GM18499 (cell line): ENCODE measurements at regions not wholly inside any gene's neighbourhood (a gene's known extent, or its start where the extent isn't known, plus 50 kb on each side); places are given as distances from the start of the nearest gene placed in this dataset.
"Not testable (repeated sequence)": the region's sequence is repeated elsewhere in the genome, so short reads cannot be mapped to it uniquely, and the experiment has no call there.

Experiments used
- ATAC-seq: cut with Tn5 transposase; IDR thresholded peaks from one replicate; pipeline ENCODE4 v1.9.1; 2021; ENCODE audit warnings: moderate number of reproducible peaks; ENCODE audit not compliant: insufficient read depth, unreplicated experiment

- no peak for ATAC-seq
Observed at GRCh38 chr4:26226629-26227376, 94.0 kb upstream of the RBPJ start.

GRCh38 chr4:26227601-26228229, 93.1 kb upstream of the RBPJ start:
- ATAC-seq, result no peak

GRCh38 chr4:26228883-26229282, 91.9 kb upstream of the RBPJ start:
- no peak for ATAC-seq

GRCh38 chr4:26229974-26230373, 90.8 kb upstream of the RBPJ start:
- ATAC-seq, result no peak

- no peak for ATAC-seq
Observed at GRCh38 chr4:26233350-26233749, 87.5 kb upstream of the RBPJ start.

GRCh38 chr4:26235500-26235899, 85.3 kb upstream of the RBPJ start:
- no peak for ATAC-seq

GRCh38 chr4:26237916-26238315, 82.9 kb upstream of the RBPJ start:
- ATAC-seq, result no peak

- ATAC-seq, result no peak
Observed at GRCh38 chr4:26238426-26238777, 82.4 kb upstream of the RBPJ start.

- ATAC-seq, result no peak
Observed at GRCh38 chr4:26238778-26239679, 81.8 kb upstream of the RBPJ start.

GRCh38 chr4:26239801-26240200, 81.0 kb upstream of the RBPJ start:
- ATAC-seq, result no peak

GRCh38 chr4:26241179-26241578, 79.6 kb upstream of the RBPJ start:
- ATAC-seq, result no peak

- ATAC-seq, result no peak
Observed at GRCh38 chr4:26242451-26242850, 78.4 kb upstream of the RBPJ start.

- ATAC-seq, result not testable (repeated sequence)
Observed at GRCh38 chr4:26244138-26244537, 76.7 kb upstream of the RBPJ start.

- ATAC-seq, result no peak
Observed at GRCh38 chr4:26248647-26249046, 72.2 kb upstream of the RBPJ start.

- no peak for ATAC-seq
Observed at GRCh38 chr4:26252349-26253025, 68.3 kb upstream of the RBPJ start.

GRCh38 chr4:26253968-26254367, 66.8 kb upstream of the RBPJ start:
- ATAC-seq, result no peak

- ATAC-seq, result no peak
Observed at GRCh38 chr4:26255989-26256388, 64.8 kb upstream of the RBPJ start.

GRCh38 chr4:26257444-26257843, 63.4 kb upstream of the RBPJ start:
- not testable (repeated sequence) for ATAC-seq

GRCh38 chr4:26257850-26258249, 63.0 kb upstream of the RBPJ start:
- peak; percentile 86 for ATAC-seq

GRCh38 chr4:26260571-26260970, 60.2 kb upstream of the RBPJ start:
- ATAC-seq, result no peak

- ATAC-seq, result no peak
Observed at GRCh38 chr4:26261405-26261804, 59.4 kb upstream of the RBPJ start.
